ENCODE measurements at regions not wholly inside any gene's neighbourhood (a gene's known extent, or its start where the extent isn't known, plus 50 kb on each side); places are given as distances from the start of the nearest gene placed in this dataset.
A peak's percentile ranks its signal among the peaks of the same experiment; 100 is the strongest.

DNA sequence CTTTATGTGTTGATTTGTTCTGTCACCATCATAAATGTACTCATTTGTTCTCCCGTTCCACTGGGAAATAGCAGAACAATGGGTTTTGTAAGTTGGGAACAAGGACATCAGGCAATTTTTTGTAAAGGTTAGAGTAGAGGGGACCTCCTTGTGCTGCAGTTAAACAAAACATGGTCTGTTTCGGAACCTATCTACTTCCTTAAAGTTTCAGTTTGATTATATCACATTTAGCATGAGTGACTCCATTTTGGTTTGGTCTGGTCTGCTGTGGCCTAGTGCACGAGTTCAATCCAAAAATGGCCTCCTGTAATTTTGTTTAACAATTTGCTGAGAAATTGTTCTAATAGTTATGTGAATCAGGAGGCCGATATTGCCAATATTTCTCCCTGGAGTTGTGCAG lies 372.7 kb downstream of the NUAK1 start:
- H3K27me3 ChIP-seq (ENCODE audit: low read depth) = no peaks in the 10 kb centered on the region
- intact Hi-C loops (cut with micrococcal nuclease) = no loop called here
- TF ChIP-seq, protein P1, sequence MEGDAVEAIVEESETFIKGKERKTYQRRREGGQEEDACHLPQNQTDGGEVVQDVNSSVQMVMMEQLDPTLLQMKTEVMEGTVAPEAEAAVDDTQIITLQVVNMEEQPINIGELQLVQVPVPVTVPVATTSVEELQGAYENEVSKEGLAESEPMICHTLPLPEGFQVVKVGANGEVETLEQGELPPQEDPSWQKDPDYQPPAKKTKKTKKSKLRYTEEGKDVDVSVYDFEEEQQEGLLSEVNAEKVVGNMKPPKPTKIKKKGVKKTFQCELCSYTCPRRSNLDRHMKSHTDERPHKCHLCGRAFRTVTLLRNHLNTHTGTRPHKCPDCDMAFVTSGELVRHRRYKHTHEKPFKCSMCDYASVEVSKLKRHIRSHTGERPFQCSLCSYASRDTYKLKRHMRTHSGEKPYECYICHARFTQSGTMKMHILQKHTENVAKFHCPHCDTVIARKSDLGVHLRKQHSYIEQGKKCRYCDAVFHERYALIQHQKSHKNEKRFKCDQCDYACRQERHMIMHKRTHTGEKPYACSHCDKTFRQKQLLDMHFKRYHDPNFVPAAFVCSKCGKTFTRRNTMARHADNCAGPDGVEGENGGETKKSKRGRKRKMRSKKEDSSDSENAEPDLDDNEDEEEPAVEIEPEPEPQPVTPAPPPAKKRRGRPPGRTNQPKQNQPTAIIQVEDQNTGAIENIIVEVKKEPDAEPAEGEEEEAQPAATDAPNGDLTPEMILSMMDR (IDR thresholded peaks at IDR 0.05; ENCODE audit: borderline replicate concordance) = no peak
- no peaks in the 10 kb centered on the region for H3K36me3 ChIP-seq
- H3K9me3 ChIP-seq (replicated peaks) = no peaks in the 10 kb centered on the region
- DNase-seq = no peak
- H3K4me1 ChIP-seq = peaks cover 10% of the 10 kb centered on the region
- no peak overlapping the region for H3K27ac ChIP-seq (replicated peaks)
- no peak overlapping the region for H3K4me3 ChIP-seq

DNA sequence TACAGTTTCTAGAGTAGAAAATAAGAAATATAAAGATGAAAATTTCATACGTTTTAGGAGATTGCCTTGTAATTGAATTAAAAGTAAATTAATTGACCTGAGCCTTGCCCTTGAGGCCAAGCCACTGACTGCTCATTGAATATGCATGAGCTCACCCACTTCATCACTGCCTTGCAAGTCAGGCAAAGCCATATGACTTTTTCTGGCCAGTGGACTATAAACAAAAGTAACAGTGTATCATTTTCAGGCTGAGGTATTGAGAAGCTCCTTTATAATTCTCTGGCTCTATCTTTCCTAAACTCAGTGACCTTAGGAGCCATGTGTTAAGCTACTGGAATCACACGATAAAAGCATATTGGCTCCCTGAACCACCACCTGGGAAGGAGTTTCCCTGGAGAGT lies 369.3 kb downstream of the NUAK1 start:
- peaks cover 7% of the 10 kb centered on the region for H3K4me1 ChIP-seq
- no peaks in the 10 kb centered on the region for H3K27me3 ChIP-seq (ENCODE audit: low read depth)
- H3K9me3 ChIP-seq (replicated peaks) = no peaks in the 10 kb centered on the region
- intact Hi-C loops (cut with micrococcal nuclease) = no loop called here
- no peaks in the 10 kb centered on the region for H3K36me3 ChIP-seq
- no peak overlapping the region for H3K4me3 ChIP-seq
- no peak for DNase-seq
- TF ChIP-seq, protein P1 (IDR thresholded peaks at IDR 0.05; ENCODE audit: borderline replicate concordance) = no peak
- no peak overlapping the region for H3K27ac ChIP-seq (replicated peaks)

DNA sequence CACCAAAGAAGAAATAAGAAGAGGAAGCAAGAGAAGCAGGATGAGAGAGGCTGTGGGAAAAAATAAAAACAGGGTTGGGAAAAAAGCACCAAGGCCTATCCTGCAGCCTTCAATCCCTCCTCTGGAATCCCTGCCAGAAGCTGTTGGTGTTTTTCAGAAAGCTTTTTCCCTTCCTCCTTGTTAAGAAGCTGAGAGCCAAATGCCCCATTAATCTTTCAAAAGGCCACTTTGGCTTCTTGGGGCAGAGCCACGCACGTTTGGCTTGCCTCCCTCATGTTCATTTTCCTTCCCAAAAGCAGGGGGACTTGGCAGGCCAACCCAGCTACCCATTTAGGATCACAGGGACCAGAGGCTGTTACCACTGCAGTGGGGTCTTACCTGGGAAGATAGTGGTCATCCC lies 365.3 kb downstream of the NUAK1 start:
- TF ChIP-seq, protein P1 (IDR thresholded peaks at IDR 0.05; ENCODE audit: borderline replicate concordance) = no peak
- H3K27ac ChIP-seq (replicated peaks) = no peak overlapping the region
- intact Hi-C loops (cut with micrococcal nuclease) = no loop called here
- H3K27me3 ChIP-seq (ENCODE audit: low read depth) = no peaks in the 10 kb centered on the region
- H3K36me3 ChIP-seq = no peaks in the 10 kb centered on the region
- H3K4me3 ChIP-seq = no peak overlapping the region
- no peak for DNase-seq
- H3K4me1 ChIP-seq = peaks cover 7% of the 10 kb centered on the region
- H3K9me3 ChIP-seq (replicated peaks) = no peaks in the 10 kb centered on the region

GRCh38 chr12:105774037-105774436 lies 364.7 kb downstream of the NUAK1 start:
- Histone ChIP-seq H3K4me1 (peaks cover 7% of the 10 kb centered on the region), H3K27me3 (ENCODE audit: low read depth) (no peaks in the 10 kb centered on the region), H3K9me3 (replicated peaks) (no peaks in the 10 kb centered on the region), H3K4me3 (no peak overlapping the region), H3K27ac (replicated peaks) (no peak overlapping the region), H3K36me3 (no peaks in the 10 kb centered on the region)
- intact Hi-C loops (cut with micrococcal nuclease) = no loop called here
- TF ChIP-seq, protein P1 (IDR thresholded peaks at IDR 0.05; ENCODE audit: borderline replicate concordance) = no peak
- DNase-seq = no peak

GRCh38 chr12:105775343-105775742 lies 363.4 kb downstream of the NUAK1 start:
- Histone ChIP-seq H3K4me1 (peaks cover 7% of the 10 kb centered on the region), H3K4me3 (no peak overlapping the region), H3K9me3 (replicated peaks) (no peaks in the 10 kb centered on the region), H3K27me3 (ENCODE audit: low read depth) (no peaks in the 10 kb centered on the region), H3K27ac (replicated peaks) (no peak overlapping the region), H3K36me3 (no peaks in the 10 kb centered on the region)
- no peak for DNase-seq
- TF ChIP-seq, protein P1 (IDR thresholded peaks at IDR 0.05; ENCODE audit: borderline replicate concordance) = peak; percentile 36
- intact Hi-C loops (cut with micrococcal nuclease) = no loop called here
